ENCODE measurements at regions not wholly inside any gene's neighbourhood (a gene's known extent, or its start where the extent isn't known, plus 50 kb on each side); places are given as distances from the start of the nearest gene placed in this dataset.

DNA sequence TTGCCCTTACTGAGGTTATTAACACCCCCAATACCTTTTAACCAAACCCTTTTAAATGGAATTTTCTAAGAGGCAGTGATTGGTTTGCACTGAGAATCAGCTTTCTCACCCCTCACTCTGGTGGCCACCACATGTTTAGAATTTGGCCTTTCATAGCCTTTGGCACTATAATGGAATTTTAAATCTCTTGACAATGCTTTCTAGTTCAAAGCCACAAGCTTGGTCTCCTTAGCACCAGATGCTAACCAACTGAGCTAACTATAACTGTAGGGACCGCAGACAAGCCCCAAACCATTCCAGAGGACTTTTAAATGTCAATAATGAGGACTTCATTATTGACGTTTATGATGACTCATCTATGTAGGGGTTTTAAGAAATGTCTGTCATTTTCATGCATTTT is 238.7 kb upstream of the SNX7 start:
- TF ChIP-seq, protein P1, sequence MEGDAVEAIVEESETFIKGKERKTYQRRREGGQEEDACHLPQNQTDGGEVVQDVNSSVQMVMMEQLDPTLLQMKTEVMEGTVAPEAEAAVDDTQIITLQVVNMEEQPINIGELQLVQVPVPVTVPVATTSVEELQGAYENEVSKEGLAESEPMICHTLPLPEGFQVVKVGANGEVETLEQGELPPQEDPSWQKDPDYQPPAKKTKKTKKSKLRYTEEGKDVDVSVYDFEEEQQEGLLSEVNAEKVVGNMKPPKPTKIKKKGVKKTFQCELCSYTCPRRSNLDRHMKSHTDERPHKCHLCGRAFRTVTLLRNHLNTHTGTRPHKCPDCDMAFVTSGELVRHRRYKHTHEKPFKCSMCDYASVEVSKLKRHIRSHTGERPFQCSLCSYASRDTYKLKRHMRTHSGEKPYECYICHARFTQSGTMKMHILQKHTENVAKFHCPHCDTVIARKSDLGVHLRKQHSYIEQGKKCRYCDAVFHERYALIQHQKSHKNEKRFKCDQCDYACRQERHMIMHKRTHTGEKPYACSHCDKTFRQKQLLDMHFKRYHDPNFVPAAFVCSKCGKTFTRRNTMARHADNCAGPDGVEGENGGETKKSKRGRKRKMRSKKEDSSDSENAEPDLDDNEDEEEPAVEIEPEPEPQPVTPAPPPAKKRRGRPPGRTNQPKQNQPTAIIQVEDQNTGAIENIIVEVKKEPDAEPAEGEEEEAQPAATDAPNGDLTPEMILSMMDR (IDR thresholded peaks at IDR 0.05): no peak
- no peak for TF ChIP-seq POLR2A (IDR thresholded peaks at IDR 0.05)

Measured in ovary (tissue), 3 donors.